Activated CD8-positive, alpha-beta memory T cell treated with anti-CD3 and anti-CD28 coated beads, Interleukin-2, amount 50 U/mL, for 4 hours (primary cell): ENCODE measurements at regions not wholly inside any gene's neighbourhood (a gene's known extent, or its start where the extent isn't known, plus 50 kb on each side); places are given as distances from the start of the nearest gene placed in this dataset.

Source experiments
- DNase-seq: peaks from one replicate; pipeline ENCODE4 v3.0.0-alpha.2; 2020

DNA sequence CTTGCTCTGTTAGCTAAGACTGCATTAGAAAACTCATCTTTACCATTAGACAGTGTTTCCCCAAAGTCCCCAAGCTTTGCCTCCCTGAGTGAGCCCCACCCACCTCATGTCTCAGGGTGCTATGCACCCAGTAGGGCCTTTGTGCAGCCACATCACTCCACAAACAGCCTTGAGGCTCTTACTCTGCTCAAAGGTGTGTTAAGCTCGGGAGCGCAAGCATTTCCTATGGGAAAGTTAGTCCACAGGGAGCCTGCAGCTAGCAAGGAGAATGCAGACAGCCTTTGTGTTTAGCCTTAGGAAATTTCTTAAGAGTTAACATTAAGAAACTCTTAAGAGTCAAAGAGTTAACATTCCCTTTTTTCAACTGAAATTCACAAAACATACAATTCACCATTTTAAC lies 278.8 kb downstream of the AJAP1 start:
- DNase-seq = no peak

DNA sequence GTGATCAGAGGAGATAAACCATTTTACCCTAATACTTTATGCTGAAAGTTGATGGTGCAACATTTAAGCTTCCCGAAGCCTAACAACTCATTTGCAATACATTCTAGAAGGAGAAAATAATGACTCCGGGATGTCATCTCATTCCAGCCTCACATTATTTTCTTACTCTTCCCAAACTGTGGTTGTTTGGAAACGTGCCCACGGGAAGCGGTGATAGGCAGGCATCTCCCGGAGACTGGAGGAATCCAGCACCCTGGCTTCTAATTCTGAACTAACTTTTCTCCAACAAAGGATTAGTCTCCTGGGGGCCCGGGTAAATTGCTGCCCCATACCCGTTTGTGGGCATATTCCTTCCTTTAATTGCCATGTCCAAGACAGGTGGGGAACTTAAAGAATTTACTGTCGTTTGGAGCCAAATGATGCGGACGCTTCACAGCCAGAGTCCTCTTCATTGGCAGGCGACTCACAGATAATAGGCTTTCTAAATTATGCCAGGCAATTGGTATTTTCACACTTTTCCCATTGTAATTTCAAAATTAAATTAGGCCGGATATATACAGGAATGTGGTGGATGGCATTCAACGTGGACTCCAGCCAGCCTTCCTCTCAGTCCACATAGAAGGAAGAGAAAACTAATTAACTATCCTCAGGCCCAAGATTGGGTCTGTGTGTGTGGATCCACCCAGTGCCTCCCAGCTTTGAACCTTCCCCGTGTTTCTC lies 278.1 kb downstream of the AJAP1 start:
- no peak for DNase-seq

DNA sequence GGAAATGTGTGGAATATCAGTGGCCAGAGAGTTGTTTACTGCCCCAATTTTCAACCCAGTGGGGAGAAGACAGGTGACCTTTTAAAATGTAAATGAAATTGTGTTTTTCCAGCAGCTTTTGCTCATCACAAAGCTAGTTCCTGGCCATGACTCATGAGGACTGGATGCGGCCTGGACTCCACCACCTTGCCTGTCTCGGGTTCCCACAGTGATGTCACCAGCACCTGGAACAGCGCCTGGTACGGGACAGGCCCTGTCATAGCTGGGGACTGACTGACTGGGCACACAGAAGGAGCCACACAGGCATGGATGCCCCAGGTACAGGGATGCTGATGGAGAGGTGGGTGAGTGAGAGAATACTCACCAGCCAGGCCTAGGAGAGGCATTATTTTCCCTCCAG lies 277.1 kb downstream of the AJAP1 start:
- no peak for DNase-seq

DNA sequence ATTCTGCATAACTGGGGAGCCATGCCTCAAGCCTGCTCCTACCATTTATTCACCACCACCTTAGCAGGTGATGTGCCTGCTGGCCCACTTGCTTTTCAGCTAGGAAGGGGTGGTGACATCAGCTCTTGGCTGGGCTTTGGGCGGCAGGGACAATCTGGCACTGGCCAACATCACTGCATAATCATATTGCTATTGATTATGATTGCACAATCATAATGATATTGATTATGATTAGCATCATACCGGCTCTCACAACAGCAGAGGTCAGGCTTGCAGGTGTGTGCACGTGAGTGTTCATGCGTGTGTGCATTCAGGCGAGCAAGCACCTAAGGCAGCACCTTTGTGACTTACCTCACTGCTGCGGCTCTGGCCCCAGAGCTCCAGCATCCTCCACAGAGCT lies 273.8 kb downstream of the AJAP1 start:
- no peak for DNase-seq

DNA sequence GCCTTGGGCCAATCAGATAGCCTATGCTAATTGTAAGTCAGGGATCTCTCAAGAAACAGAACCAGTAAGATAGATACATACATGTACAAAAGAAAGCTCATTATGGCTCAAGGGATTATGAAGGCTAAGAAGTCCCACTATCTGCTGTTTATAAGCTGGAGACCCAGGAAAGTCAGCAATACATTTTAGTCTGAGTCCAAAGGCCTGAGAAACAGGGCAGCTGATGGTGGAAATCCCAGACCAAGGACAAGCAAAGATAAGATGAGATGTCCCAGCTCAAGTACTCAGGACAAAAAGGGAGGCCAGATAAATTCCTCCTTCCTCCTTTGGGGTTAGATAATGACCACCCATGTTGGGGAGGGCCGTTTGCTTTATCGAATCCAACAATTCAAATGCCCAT lies 269.9 kb downstream of the AJAP1 start:
- no peak for DNase-seq

DNA sequence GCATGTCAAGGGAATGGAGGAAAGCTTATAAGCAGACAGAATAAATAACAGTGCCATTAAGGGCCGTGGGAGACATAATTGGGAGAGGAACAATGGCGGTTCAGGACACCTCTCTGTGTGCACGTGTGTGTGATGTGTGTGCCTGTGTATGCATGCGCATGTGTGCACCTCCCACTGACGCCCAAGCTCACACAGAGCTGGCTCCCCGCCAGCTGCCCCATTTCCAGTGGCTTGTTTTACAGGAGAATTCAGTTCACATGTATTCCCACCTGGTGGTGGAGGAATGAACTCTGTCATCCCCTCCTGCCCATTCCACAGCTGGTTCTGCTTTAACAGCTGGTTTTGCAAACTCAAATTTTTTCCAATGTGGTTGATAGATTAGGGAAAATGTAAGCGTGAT lies 262.2 kb downstream of the AJAP1 start:
- DNase-seq = no peak

DNA sequence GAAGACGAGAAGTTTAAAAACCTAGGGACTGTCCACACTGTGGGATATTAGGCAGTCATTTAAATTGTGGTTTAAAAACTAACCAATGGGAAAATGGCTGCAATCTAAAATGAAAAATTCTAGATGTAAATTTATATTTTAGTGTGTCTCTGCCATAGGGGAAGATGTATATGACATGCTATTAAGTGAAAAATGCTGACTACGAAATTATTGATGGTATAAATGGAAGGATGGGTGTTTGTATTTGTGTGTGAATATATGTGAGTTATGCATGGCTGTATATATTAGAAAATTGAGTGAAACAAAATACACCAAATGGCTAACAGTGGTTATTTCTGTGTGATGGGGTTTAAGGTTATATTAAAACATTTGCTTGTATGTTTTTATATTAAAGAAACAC lies 260.7 kb downstream of the AJAP1 start:
- no peak for DNase-seq

DNA sequence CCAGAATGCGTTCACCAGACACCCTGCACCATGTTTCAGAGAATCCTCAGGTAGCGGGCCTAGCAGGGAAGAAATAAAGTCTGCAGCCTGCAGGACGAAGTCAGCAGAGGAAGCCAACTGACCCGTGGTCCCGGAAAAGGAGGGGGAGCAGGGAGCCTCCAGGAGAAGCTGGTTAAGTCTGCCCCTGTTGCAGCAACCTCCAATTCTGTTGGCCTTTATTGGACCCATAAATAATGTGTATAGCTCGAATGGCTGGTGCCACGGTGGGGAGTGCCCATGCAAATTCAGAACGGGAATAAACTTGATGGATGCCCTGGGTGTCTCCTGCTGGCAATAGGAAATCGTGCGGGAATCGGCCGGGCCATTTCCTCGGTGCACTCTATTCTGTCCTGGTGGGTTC lies 254.1 kb downstream of the AJAP1 start:
- DNase-seq = no peak

DNA sequence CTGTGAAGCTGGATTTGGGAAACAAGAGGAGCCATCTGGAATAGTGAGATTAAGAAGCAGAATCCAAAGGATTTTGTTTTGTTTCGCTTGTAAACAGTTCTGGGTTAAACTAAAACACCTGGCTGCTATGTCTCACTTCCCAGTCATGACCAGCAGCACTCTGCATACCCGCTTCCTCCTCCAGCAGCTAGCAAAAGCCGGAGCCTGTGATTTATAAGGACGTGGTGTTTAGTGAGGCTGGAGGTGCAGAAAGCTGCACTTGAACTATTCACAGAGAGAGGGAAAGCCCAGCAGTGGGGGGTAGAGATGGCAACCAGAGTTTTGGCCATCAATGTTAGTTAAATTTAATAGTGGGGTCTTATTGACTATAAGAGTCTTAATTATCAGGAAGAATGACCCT lies 240.2 kb downstream of the AJAP1 start:
- DNase-seq = no peak

DNA sequence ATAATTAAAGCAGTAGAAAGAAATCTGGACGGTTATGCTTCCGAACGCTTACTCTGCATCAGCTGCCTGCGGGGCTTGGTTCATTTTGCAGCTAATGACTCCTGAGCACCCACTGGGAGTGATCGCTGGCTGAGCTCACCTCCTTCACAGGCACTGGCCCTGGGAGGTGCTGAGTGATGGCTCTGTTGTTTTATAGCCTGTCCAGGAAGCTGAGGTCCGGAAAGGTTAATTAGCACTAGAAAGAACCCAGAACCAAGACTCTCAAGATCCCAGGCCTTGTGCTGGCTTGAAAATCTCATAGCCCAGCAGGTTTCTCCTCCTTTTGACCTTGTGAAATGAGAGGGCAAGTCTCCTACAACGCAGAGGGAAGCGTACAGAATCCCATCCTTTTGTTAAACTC lies 226.2 kb downstream of the AJAP1 start:
- DNase-seq = no peak

DNA sequence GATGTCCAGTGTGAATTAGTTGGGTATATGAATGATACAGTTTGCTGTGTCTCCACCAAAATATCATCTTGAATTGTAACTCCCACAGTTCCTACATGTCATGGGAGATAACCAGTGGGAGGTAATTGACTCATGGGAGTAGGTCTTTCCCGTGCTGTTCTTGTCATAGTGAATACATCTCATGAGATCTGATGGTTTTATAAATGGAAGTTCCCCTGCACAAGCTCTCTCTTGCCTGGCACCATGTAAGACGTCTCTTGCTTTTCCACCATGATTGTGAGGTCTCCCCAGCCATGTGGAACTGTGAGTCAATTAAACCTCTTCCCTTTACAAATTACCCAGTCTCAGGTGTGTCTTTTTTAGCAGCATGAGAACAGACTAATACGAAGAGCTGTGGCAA lies 223.0 kb downstream of the AJAP1 start:
- no peak for DNase-seq

DNA sequence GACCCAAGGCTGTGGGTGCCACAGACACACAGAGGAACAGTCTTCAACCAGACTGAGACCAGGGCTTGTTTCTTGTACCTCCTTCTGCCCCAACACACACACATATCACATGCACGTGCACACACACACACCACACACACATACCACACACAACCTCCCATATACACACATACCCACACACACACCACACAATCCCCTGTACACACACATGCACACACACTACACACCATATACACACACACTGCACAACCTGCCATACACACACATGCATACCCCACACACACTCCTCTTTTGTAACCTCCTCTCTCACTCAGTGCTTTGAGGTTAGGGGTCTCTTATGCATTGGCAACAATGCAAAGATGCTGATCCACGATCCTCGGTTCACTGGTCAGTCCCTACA lies 217.0 kb downstream of the AJAP1 start:
- no peak for DNase-seq

DNA sequence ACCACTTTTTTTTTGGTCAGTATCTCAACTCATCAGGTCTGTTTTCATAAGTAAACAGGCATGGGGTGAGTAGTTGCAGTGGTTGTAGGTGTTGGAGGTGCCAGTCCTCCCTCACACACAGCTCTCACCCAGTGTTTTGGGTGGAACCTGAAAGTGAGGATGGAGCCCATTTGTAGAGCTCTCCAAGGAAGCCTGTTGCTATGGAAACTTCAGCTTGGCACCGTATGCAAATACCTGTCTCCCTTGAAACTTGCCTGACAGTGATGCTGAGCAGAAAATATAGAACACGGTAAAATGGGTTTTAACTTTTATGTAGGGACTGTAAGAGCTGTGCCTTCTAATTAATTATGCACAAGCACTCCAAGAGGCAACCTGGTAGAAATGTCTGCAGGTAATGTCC lies 214.1 kb downstream of the AJAP1 start:
- no peak for DNase-seq

DNA sequence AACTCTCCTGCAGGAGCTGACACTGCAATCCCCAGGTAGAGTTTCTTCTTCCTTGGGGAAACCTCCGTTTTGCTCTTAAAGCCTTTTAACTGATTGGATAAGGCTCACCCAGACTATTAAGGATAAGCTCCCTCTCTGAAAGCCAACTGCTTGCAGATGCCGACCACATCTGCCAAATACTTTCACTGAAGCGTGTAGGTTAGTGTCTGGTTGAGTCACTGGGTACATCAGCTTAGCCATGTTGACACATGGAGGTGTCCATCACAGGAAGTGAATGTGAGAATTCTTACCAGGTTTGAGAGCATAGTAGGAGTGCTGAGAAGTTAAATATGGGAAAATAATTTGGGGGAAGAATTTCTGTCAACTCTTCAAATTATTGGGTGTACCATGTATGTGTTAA lies 202.0 kb downstream of the AJAP1 start:
- no peak for DNase-seq

DNA sequence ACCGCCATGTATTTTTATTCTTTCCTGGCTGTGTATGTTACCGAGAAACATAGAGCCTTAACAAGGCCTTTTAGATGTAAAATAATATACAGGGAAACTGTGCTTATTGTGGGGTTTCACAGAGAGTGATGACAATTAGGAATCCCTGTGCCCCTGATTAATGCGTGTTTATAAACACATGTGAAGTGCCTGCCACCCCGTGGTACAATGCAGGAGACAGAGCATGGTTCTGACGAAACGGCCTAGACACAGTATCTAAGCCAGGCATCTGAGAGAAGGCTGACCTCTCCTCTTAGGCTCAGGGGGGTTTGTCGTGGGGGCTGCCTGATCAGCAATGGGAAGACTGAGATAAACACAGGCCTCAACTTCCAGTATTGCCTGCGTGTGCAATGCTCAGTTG lies 200.0 kb downstream of the AJAP1 start:
- DNase-seq = no peak

DNA sequence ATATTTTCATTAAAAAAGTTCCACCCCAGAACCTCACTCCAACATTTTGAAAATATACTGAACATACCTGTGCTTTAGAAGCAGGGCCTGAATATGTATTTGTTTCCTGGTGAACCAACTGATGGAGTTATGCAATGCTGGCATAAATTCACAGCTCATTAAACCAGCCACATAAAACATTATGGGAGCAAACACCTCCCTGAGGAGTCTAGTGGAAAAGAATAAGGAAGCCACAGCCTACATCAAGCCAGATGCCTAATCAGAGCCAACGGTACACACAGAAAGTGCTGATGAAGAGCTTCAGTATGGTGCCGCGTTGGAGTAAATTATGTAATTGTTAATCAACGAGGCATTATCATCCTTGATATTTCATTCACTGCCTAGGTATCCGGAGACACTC lies 199.5 kb downstream of the AJAP1 start:
- DNase-seq = no peak

DNA sequence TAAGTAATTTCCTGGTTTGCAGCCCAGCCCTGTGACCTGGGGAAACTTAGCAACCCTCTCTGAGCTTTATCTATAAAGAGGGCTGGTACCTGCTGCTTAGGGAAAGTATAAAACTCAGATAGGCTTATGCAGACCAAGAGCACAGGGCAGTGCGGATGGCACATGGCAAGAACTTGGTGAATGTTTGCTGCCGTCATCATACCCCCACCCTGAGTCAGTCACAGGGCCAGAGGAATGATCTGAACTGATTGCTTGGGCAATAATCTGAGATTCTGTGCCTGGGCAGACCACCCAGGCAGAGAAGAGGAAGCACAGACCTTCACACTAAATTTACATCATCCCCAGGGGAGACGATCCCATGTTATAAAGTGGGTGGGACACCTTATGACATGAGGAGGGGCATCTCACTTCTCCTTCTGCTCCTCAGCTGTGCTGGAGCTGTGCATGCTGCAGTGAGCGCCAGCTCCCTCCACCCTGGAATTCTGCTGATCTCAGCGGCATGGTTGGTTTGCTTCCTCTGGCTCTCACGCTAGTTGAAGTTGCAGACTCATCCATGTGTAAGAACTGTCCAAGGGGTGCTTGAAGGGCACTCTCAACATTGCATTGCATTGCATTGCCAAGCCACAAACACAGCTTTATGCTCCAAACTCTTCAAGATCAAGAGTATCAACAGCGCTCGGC lies 197.1 kb downstream of the AJAP1 start:
- DNase-seq = no peak

DNA sequence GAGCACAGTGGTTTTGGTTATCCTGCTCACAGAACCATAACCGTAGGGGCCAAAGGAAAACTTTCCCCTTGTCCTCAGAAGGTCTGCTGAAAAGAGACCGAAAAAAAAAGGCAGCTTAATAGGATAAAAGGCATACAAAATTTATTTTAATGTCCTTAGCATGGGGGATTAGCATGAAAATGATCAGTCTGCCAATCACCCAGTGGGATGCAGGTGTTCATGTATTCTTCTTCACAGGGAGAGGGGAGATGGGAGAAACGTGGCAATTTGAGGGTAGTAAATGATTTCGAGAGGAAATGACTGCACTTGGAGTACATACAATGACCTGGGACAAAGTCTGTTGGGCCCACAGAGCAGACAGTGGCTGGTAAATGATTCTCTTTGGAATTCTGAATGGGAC lies 194.0 kb downstream of the AJAP1 start:
- no peak for DNase-seq

DNA sequence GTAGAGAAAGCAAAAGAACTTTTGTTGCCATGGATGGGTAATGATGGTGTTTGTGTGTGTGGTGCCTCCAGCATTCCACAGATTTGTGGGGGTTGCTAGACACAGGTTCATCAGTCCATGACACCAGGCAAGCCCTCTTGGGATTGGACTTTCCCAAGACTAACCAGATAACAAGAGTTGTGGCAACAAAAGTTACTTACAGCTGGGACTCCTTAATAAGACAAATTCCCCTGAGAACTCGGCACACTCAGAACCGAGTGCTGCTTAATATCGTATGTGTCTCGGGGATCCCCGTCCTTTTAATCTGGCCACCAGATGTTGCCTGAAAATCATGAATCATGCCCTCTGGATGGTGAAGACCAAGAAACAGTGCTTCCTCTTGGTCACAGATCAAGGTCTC lies 193.3 kb downstream of the AJAP1 start:
- no peak for DNase-seq
